HG03280 (cell line): ENCODE measurements at regions not wholly inside any gene's neighbourhood (a gene's known extent, or its start where the extent isn't known, plus 50 kb on each side); places are given as distances from the start of the nearest gene placed in this dataset.
A peak's percentile ranks its signal among the peaks of the same experiment; 100 is the strongest.
"Not testable (repeated sequence)": the region's sequence is repeated elsewhere in the genome, so short reads cannot be mapped to it uniquely, and the experiment has no call there.

ENCODE experiments used
- ATAC-seq: cut with Tn5 transposase; IDR thresholded peaks from one replicate; pipeline ENCODE4 v1.9.1; 2021; ENCODE audit warnings: mild to moderate bottlenecking, moderate library complexity; ENCODE audit not compliant: unreplicated experiment

DNA sequence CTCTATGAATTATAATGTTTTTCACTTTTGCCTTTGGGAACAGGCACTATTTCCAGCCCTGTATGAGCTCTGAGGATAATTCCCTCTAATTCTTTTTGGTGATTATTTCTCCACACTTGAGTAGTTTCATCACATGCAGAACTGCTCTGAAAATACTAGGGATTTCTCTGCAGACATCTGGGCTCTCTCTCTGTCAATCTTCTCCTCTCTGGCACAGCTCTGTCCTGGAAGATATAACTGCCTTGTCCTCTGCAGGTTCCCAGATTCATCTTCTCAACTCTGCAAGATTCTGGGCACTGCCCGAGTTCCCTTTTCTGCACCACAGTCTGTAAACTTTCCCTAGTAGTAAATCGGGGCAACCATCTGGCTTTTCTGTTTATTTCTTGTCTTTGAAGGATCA, 131.3 kb upstream of the FMN2 start:
- ATAC-seq = no peak

DNA sequence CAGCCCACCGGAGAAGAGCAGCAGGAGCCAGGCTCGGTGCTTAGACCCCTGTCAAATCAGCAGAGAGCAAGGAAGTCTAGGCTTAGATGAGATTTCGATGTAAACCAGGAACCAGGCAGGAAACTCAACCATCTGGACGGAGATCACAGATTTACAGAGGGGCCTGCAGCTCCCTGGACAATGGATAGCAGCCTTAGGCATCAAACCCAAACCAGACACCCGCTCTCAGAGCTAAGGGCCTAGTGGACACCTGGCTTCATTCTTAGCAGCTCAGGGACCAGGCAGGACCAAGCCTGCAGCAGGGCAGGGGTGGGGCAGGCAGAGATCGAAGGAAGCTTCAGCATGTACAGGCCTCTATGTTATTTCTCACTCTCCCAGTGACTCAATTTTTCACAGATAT, 127.8 kb upstream of the FMN2 start:
- ATAC-seq = no peak

DNA sequence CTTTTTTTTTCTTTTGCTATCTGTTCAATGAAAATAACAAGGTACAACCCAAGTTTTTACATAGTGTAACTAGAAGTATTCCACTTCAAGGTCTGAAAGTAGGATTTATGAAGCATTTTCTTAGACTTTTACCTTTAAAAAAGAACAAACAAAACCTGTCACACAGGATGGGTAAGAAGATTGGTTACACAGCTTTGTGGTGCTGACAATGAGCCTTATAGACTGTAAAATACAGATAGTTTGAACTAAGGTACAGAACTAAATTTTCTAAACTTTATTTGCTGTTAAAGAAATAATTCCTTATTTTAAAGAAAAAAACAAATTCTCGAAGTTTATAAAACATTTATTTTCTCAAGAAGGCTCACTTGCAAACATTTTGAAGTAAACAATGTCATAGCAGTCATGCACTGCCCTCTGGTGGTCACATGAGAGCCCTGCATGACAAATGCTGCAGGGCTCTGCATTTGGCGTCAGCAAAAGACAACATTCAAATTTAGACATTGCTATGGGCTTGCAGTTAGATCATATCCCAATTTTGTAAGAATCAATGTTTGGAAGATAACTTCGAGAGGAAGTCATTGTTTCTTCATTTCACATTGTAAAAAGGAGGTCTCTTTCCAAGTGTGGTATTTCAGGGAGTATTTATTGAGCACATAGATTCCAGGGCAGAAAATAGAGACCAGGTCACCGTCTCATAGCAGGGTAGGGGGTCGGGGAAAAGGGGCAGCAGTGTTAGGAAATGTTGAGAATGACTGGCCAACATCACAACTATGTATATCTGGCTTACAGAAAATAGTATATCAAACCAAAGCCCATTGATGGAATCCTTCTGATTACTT, 115.3 kb upstream of the FMN2 start:
- peak; percentile 88 for ATAC-seq

DNA sequence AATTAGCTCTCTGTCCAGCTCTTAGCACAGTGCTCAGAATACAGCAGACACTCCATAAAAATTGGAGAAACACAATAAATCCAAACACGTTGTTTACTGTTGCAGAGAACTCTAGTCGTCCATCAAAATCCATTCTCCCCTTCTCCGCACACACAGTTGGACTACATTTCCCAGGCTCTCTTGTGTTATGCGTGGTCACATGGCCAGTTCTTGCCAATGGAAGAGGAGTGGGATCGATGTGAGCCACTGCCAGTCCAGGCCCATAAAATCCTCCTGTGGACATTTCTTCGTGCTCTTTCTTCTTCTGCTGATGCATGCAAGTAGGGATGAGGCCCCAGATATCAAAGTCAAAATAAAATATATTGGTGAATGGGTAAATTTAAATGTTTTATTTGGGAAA, 114.3 kb upstream of the FMN2 start:
- no peak for ATAC-seq

DNA sequence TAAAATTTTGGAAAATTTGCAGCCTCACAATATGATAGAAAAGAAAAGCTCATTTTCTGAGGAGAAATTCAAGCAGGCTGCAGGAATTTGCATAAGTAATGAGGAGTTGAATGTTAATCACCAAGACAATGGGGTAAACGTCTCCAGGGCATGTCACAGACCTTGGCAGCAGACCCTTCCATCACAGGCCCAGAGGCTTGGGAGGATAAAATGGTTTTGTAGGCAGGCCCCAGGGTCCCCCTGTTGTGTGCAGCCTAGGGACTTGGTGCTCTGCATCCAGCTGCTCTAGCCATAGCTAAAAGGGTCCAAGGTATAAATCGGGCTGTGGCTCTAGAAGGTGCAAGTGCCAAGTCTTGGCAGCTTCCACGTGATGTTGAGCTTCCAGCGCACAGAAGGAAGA, 112.2 kb upstream of the FMN2 start:
- no peak for ATAC-seq

DNA sequence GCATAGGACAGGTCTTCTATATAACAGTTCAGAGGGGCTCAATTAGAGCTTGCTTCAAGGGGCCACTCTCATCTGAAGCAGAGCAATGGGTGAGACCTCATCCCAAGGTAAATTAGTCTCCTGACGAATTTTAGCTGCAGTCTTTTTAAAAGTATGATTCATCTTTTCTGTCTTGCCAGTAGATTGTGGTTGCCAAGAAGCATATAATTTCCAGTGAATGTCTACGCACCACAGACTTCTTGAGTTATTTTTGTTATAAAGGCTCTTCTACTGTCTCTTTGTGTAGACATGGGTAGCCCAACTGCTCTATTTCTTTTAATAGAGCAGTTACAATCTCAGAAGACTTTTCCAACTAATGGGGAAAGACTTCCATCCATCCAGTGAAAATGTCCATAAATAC, 108.9 kb upstream of the FMN2 start:
- ATAC-seq = no peak

DNA sequence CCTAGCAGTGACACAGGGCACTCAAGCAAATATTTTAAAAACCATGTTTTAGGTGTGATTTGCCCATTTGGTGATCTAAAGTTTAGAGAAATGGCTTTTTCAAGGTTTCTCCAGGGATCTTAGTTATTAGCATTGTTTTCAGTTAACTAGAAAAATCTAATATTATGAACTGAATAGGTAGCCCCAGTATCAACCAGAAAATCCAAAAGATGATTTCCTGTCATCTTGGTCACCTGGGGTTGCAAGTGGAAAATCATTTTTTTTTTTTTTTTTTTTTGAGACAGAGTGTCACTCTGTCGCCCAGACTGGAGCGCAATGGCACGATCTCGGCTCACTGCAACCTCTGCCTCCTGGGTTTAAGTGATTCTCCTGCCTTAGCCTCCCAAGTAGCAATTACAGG, 106.6 kb upstream of the FMN2 start:
- no peak for ATAC-seq

DNA sequence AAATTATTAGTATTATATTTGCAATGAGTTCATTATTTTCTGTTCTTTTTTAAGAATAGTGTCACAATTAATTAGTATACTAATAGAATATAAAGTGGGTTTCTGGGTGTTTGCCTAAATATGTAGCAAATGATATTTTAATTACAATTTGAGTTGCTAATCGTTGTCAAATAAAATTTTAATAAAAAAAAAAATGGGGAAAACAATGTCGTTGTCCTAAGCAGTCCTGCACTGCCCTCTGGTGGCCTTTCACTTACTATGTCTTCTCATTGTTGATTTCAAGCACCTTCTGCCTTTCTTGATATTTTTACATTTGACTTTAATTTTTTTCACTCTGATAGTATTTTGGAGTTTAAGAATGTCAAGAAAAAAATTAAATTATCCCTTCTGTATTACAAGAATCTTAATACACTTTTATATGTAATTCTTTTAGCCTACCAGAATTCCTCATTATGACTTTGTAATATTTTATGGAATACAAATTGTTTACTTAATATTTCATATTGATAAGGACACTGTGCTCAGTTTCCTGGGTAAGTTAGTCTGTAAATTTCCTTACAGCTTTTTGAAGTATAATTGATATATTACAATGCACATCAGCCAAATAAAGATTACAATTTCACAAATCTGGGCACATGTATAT, 104.5 kb upstream of the FMN2 start:
- ATAC-seq = no peak

DNA sequence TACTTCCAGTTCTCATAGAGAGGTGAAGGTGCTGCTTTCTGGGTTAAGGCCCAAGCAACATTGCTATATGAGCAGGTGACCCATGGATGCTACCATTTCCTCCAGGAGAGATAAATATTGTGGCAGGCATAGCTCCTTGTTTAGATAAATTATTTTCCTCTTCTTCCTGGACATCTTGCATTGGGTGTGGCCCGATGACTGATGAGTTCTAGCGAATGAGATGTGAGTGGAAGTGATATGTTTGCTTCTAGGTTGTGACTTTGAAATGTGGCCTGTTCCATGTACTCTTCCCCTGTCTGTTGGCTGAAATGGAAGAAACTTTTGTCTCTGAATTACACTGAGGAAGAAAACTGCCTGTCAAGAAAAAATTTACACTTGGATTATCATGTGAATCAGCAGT, 101.7 kb upstream of the FMN2 start:
- ATAC-seq = no peak

DNA sequence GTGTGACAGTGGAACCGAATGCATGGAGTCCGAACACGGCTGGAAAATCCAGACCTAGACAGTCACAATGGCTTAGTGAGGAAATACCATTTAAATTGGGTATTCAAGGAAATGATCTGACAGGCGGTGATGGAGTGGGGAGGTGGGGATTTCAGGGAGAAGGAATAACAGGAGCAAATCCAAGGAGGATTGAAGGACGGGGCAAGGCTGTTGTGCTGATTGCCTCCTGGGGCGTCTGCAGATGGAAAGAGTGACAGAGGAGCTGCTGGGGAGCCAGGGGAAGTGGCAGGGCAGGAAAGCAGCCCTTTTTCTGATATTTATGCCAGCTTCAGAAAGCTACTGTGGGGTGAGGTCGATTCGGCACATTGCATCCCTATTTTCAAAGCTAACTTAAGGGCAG, 99.1 kb upstream of the FMN2 start:
- not testable (repeated sequence) for ATAC-seq

DNA sequence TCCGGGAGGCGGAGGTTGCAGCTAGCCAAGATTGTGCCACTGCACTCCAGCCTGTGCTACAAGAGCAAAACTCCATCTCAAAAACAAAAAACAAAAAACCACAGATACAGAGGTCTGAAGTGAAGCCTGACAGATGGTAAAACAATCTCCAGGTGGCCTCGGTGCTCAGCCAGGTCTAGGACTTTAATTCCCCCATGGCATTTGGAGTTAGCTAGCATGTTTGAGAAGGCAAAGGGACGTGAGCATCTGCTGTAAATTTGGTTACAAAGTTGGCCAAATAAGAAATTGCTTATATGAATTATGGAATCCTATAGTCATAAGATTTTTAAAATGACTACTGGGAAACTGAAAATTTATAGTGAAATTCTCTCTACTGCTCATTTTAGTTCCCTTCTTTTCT, 98.3 kb upstream of the FMN2 start:
- no peak for ATAC-seq

DNA sequence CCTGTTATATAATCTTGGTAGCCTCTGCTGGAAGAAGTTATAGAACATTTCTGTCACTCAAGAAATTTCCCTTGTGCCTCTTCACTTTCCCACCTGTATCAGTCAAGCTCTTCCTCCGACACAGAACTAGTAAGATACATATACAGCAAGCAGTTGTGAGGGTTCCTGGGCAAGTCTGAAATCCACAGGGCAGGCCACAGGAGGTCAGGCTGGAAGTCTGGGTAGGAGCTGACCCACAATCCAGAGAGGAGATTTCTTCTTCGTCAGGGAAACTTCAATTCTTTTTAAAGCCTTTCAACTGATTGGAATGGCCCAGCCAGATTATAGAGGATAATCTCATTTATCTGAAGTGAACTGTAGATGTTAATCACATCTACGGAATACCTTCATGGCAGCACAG, 96.4 kb upstream of the FMN2 start:
- ATAC-seq = no peak

DNA sequence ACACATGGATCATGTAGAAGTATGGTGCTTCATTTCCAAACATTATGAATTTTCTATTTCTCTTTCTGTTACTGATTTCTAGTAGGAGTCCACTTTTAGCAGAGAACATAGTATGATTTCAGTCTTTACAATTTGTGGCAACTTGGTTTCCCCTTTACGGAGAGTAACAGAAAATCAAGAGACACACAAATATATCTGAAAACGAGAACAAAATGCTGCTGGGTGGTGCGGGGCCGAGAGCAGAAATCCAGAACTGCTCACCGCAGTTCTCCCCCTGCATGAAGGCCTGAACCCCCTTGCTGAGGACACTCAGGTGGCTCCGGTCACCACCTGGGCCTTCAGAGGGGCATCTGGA, 94.5 kb upstream of the FMN2 start:
- ATAC-seq = no peak

DNA sequence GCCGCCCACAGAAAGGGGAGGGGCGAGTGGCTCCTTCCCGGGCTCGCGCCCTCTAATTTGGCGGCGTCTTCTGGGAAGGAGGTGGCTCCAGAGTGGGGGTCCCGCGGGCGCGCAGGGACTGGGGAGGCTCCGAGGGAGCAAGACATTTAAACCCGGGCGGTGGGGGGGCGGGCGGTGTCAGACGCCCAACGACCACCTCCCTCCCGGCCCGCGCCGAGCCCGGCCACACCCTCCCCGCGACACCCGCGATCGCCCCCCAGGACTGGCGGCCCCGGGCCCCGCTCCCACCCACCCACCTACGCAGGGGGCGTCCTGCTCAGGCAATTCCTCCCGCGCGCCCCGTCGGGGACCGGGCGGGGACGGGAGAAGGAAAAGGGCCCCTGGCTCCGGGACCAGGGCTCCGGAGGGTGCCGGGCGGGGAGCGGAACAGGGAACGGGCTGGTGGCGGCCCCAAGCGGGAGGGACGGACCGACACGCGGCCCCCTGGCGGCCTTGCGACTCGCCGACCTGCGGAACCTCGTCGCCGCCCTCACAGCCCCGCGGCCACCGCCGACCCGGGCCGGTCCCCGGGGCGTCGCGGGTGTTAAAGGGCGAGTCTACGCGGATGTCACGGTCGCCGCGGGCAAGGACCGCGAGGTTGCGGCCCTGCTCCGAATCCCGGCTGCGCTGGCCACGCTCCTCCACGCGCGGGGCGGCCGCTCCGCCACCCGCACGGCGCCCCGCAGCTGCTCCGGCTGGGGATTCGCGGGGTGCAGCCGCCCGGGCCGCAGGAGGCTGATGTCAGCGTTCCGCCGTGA, 94.0 kb upstream of the FMN2 start:
- no peak for ATAC-seq

DNA sequence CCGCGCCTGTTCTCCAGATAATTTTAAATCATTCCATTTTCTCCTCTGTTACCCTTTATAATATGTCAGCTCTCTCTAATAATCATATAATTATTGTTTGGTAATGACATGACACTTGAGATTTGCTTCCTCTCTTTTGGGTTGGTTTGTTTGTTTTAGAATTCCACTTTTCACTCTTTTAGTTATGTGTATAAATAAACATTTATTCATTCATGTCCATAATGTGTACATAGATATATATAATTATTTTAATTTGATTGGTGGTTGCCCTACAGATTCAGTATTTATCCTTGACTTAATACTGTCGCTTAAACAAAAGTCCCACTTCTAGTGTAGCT, 93.4 kb upstream of the FMN2 start:
- no peak for ATAC-seq

DNA sequence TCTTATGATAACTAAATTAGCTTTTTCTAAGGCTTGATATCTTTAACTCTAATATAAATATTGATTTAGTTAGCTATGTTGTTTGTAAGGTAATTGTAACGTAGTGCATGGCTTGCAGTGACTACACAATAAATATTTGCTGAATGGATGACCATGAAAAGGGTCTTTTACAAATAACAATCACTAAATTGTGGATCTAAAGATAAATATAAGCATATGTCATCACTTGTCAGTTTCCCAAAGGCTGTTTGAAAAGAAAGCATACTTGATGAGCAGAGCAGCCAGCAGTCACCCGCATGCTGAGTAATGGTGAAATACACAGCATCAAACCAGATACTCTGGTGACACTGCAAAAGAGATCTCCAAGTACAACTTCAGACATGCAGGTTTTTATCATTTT, 92.5 kb upstream of the FMN2 start:
- ATAC-seq = no peak

DNA sequence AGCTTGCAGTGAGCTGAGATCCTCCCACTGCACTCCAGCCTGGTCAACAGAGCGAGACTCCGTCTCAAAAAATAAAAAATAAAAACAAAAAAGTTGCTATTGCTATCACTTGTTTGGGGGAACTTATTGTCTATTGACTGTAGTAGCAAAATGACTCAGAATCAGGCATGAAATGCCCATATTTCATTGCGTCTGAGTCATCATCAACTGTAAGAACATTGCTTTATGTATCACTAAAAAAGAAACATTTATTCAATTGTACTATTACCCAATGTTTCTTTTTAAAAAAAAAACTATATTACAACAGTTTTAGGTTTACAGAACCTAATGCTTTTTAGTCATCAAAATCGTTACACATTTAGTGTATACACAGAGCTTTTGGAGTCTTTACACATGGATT, 91.0 kb upstream of the FMN2 start:
- no peak for ATAC-seq

DNA sequence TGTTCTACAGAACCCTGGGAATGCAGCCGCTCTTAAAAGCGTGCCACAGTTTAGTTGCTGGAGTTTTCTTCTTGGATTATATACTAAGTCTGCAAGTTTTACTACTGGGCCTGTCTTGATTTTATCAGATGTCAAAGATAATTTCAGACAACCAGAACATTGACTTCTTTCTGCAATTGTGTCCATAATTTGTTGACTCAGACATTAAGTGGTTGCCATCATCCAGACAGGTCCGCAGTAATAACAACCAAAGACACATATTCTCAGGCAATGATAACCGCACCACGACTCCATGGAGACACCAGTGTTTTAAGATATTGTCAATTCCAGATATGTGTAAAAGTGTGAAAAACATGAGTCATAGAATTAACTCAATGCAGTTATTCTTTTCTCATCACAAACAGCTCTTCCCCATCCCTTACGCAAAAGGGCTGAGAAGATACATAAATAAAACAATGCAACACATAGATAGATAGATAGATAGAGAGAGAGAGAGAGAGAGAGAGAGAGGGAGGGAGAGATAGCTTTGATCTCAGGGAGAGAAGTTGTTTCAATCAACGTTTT, 90.4 kb upstream of the FMN2 start:
- ATAC-seq = no peak

DNA sequence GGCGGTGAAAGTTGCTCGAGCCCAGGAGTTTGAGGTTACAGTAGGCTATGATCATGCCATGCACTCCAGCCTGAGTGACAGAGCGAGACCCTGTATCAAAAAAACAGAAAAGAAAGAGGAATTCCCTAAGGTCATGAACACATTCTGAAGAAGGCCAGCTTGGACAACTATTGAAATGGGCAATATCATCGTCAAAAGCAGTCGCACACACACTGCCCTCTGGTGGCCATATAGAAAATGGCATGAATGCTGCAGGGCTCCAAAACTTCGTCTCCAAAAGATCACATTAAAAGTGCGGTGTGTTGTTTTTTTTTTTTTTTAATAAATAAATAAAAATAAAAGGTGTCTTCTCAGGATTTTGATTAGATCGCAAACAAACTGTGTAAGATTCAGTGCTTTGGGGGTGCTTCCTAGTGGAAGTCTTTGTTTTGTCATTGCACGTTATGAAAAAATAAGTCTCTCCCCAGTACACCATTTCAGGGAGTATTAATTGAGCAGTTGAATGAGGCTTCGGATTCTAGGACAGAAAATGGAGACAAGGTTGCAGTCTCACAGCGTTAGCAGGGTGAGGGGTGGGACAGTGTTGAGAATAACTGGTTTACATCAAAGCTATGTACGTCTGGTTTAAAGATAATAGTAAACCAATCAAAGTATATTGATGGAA, 87.5 kb upstream of the FMN2 start:
- no peak for ATAC-seq

DNA sequence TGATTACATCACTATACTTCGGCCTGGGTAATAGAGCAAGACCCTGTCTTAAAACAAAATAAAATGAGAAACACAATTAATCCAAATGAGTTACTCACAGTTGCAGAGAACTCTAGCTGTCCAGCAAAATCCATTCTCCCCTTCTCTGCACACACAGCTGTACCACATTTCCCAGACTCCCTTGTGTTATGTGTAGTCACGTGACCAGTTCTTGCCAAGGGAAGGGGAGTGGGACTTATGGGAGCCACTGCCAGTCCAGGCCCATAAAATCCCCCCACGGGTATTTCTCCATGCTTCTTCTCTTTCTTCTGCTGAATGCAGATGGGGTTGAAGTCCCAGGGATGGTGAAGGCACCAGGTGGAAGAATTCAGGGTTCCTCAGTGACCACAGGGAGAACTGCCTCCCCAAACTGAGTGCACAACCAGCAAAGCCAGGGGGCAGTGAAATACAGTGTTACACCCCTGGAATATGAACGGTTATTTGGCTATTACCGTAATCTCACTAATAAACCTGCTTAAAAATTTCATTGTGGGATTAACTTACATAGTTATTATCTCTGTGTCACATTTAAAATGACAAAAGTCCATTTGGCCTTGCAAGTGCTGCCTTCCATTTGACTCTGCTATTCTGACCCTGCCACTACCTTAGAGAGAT, 85.6 kb upstream of the FMN2 start:
- no peak for ATAC-seq

DNA sequence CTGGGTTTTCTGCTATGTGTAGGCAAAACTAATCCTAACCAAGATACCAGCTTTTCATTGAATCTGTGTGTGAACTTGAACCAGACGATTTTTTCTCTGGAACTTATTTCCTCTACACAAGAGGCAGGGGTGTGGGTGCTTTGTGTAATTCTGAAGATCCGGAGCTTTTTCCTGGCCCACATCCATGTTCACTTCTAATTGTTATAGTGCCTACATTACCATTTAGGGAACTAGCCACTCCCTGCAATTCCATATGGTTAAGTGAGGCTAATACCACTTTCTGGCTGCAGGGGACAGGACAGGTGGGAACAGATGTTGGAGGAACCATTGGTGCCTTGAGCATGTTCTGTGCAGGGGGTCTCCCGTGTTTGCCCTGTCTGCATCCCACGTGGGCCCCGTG, 83.4 kb upstream of the FMN2 start:
- ATAC-seq = no peak
